ENCODE measurements at regions not wholly inside any gene's neighbourhood (a gene's known extent, or its start where the extent isn't known, plus 50 kb on each side); places are given as distances from the start of the nearest gene placed in this dataset.

- in situ Hi-C loops (cut with MboI; ENCODE audit: low sequenced_read_pairs): loop anchor here (25.0 kb wide), 2 partner anchors 315 to 665 kb away; no protein-coding TSS in a partner anchor
Observed at GRCh38 chr4:73001885-73002284, 67.6 kb downstream of the COX18 start.

GRCh38 chr4:72997409-72997808, 72.1 kb downstream of the COX18 start:
- in situ Hi-C loops (cut with MboI; ENCODE audit: low sequenced_read_pairs): no loop called here

- in situ Hi-C loops (cut with MboI; ENCODE audit: low sequenced_read_pairs): no loop called here
Observed at GRCh38 chr4:72994670-72995069, 74.8 kb downstream of the COX18 start.

GRCh38 chr4:72993876-72994275, 75.6 kb downstream of the COX18 start:
- in situ Hi-C loops (cut with MboI; ENCODE audit: low sequenced_read_pairs): no loop called here

GRCh38 chr4:72991873-72992272, 77.6 kb downstream of the COX18 start:
- in situ Hi-C loops (cut with MboI; ENCODE audit: low sequenced_read_pairs): no loop called here

- in situ Hi-C loops (cut with MboI; ENCODE audit: low sequenced_read_pairs): no loop called here
Observed at GRCh38 chr4:72987741-72988729, 81.5 kb downstream of the COX18 start.

- in situ Hi-C loops (cut with MboI; ENCODE audit: low sequenced_read_pairs): no loop called here
Observed at GRCh38 chr4:72984351-72984750, 85.2 kb downstream of the COX18 start.

- in situ Hi-C loops (cut with MboI; ENCODE audit: low sequenced_read_pairs): no loop called here
Observed at GRCh38 chr4:72983709-72984108, 85.8 kb downstream of the COX18 start.

- in situ Hi-C loops (cut with MboI; ENCODE audit: low sequenced_read_pairs): no loop called here
Observed at GRCh38 chr4:72977936-72978485, 91.5 kb downstream of the COX18 start.

GRCh38 chr4:72975488-72975784, 94.1 kb downstream of the COX18 start:
- in situ Hi-C loops (cut with MboI; ENCODE audit: low sequenced_read_pairs): no loop called here

- in situ Hi-C loops (cut with MboI; ENCODE audit: low sequenced_read_pairs): no loop called here
Observed at GRCh38 chr4:72974694-72975487, 94.6 kb downstream of the COX18 start.

GRCh38 chr4:72971572-72971971, 97.9 kb downstream of the COX18 start:
- in situ Hi-C loops (cut with MboI; ENCODE audit: low sequenced_read_pairs): no loop called here

GRCh38 chr4:72970756-72971155, 98.8 kb downstream of the COX18 start:
- in situ Hi-C loops (cut with MboI; ENCODE audit: low sequenced_read_pairs): no loop called here

- in situ Hi-C loops (cut with MboI; ENCODE audit: low sequenced_read_pairs): no loop called here
Observed at GRCh38 chr4:72969976-72970375, 99.5 kb downstream of the COX18 start.

GRCh38 chr4:72966652-72967051, 102.9 kb downstream of the COX18 start:
- in situ Hi-C loops (cut with MboI; ENCODE audit: low sequenced_read_pairs): no loop called here

- in situ Hi-C loops (cut with MboI; ENCODE audit: low sequenced_read_pairs): no loop called here
Observed at GRCh38 chr4:72959411-72959810, 110.1 kb downstream of the COX18 start.

GRCh38 chr4:72954811-72955210, 114.7 kb downstream of the COX18 start:
- in situ Hi-C loops (cut with MboI; ENCODE audit: low sequenced_read_pairs): no loop called here

- in situ Hi-C loops (cut with MboI; ENCODE audit: low sequenced_read_pairs): no loop called here
Observed at GRCh38 chr4:72953571-72953970, 115.9 kb downstream of the COX18 start.

- in situ Hi-C loops (cut with MboI; ENCODE audit: low sequenced_read_pairs): no loop called here
Observed at GRCh38 chr4:72951628-72952027, 117.9 kb downstream of the COX18 start.

GRCh38 chr4:72951147-72951546, 118.4 kb downstream of the COX18 start:
- in situ Hi-C loops (cut with MboI; ENCODE audit: low sequenced_read_pairs): no loop called here

- in situ Hi-C loops (cut with MboI; ENCODE audit: low sequenced_read_pairs): no loop called here
Observed at GRCh38 chr4:72948080-72948479, 121.4 kb downstream of the COX18 start.
